Left renal cortex interstitium (tissue), 4 donors: ENCODE measurements at regions not wholly inside any gene's neighbourhood (a gene's known extent, or its start where the extent isn't known, plus 50 kb on each side); places are given as distances from the start of the nearest gene placed in this dataset.

Experiments
- DNase-seq, 4 donors: peaks; one replicate each; pipeline ENCODE4 v3.0.0-alpha.2; 2013; ENCODE audit warnings: low read depth in 4 of 4, low spot score in 2 of 4, missing footprints in 1 of 4

GRCh38 chr6:139600919-139601475, 226.5 kb upstream of the CITED2 start:
- DNase-seq: no peak

GRCh38 chr6:139600343-139600742, 225.9 kb upstream of the CITED2 start:
- no peak for DNase-seq

GRCh38 chr6:139597771-139598755, 223.6 kb upstream of the CITED2 start:
- no peak for DNase-seq

GRCh38 chr6:139597087-139597763, 222.8 kb upstream of the CITED2 start:
- no peak for DNase-seq

GRCh38 chr6:139595183-139595582, 220.7 kb upstream of the CITED2 start:
- no peak for DNase-seq

- DNase-seq: no peak
Measured at GRCh38 chr6:139594333-139594965, 220.0 kb upstream of the CITED2 start.

- no peak for DNase-seq
Measured at GRCh38 chr6:139593081-139593480, 218.6 kb upstream of the CITED2 start.

- DNase-seq: no peak
Measured at GRCh38 chr6:139592011-139592410, 217.6 kb upstream of the CITED2 start.

GRCh38 chr6:139591075-139591865, 216.8 kb upstream of the CITED2 start:
- DNase-seq: no peak

GRCh38 chr6:139590206-139590605, 215.8 kb upstream of the CITED2 start:
- DNase-seq: no peak

- DNase-seq: no peak
Measured at GRCh38 chr6:139588734-139589593, 214.5 kb upstream of the CITED2 start.

GRCh38 chr6:139588076-139588639, 213.7 kb upstream of the CITED2 start:
- DNase-seq: no peak

- no peak for DNase-seq
Measured at GRCh38 chr6:139587469-139587868, 213.0 kb upstream of the CITED2 start.

GRCh38 chr6:139586273-139586672, 211.8 kb upstream of the CITED2 start:
- DNase-seq: no peak

GRCh38 chr6:139584599-139584998, 210.2 kb upstream of the CITED2 start:
- no peak for DNase-seq

- no peak for DNase-seq
Measured at GRCh38 chr6:139583420-139583819, 209.0 kb upstream of the CITED2 start.

GRCh38 chr6:139582956-139583355, 208.5 kb upstream of the CITED2 start:
- DNase-seq: no peak

- no peak for DNase-seq
Measured at GRCh38 chr6:139581485-139581865, 207.0 kb upstream of the CITED2 start.
